ENCODE measurements at regions not wholly inside any gene's neighbourhood (a gene's known extent, or its start where the extent isn't known, plus 50 kb on each side); places are given as distances from the start of the nearest gene placed in this dataset.

DNA sequence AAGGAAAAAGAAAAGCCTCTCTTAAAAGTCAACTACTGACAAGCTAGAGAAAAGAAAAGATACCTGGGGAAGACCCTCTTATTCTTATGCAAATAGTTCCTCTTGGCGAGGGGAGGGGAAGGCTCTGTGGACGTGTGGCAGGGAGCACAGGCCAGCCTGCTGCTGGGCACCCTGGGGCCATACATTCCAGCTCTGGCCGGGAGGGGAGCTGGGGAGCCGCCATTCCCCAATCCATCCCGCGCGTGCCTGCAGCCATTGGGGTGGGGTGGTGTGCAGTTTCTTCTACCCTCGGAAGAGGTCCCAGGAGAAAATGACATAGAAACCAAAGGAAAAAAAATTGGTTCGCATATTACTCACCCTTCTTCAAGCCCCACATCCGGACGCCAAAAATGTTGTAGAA is 1496.4 kb downstream of the RPA4 start:
- FAIRE-seq, result no peak
- Histone ChIP-seq H3K27me3 (ENCODE audit: control insufficient read depth in 3 of 3, insufficient read depth in 3 of 3, low read length in 3 of 3) (no peaks in the 10 kb centered on the region), H3K4me1 (ENCODE audit: control insufficient read depth in 3 of 3, insufficient read depth in 2 of 3, low read depth in 1 of 3, low read length in 2 of 3) (no peaks in the 10 kb centered on the region), H3K36me3 (ENCODE audit: control insufficient read depth in 3 of 3, insufficient read depth in 2 of 3, low read depth in 1 of 3, low read length in 3 of 3) (no peaks in the 10 kb centered on the region), H3K4me3 (ENCODE audit: low read depth in 1 of 3, low read length in 3 of 3) (no peak overlapping the region), H3K27ac (ENCODE audit: low read depth in 1 of 3, low read length in 2 of 3) (no peak overlapping the region), H3K9me3 (ENCODE audit: control insufficient read depth in 2 of 2, insufficient read depth in 1 of 2, low read depth in 1 of 2, low read length in 1 of 2) (peaks cover 0 to 5% of the 10 kb centered on the region in 2 donors)
- DNase-seq, result no peak
- WGBS, 3 donors, result 60 to 91% (median 85%) methylated on average over 11 of the region's 11 CpGs

DNA sequence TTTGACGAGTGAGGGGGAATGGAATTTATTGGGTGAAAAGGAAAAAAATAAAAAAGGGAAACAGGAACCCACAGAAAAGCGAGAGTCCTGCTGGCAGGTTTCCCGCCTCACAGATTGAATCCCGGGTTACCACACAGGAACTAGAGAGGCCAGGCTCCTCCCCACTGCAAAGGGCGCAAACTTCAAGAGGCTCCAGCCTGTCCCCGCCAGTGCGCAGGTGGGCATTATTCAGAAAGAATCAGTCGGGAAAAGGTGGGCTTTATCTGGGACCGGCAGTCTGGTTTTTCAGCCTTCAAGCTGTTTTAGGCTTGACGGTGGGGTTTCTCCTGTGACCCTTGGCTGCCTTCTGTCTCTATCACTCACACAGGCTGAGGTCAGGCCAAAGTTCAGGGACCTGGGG is 1496.8 kb downstream of the RPA4 start:
- FAIRE-seq (no peak), DNase-seq (no peak)
- Histone ChIP-seq H3K27me3 (ENCODE audit: control insufficient read depth in 3 of 3, insufficient read depth in 3 of 3, low read length in 3 of 3) (no peaks in the 10 kb centered on the region), H3K4me1 (ENCODE audit: control insufficient read depth in 3 of 3, insufficient read depth in 2 of 3, low read depth in 1 of 3, low read length in 2 of 3) (no peaks in the 10 kb centered on the region), H3K9me3 (ENCODE audit: control insufficient read depth in 2 of 2, insufficient read depth in 1 of 2, low read depth in 1 of 2, low read length in 1 of 2) (peaks cover 0 to 5% of the 10 kb centered on the region in 2 donors), H3K36me3 (ENCODE audit: control insufficient read depth in 3 of 3, insufficient read depth in 2 of 3, low read depth in 1 of 3, low read length in 3 of 3) (no peaks in the 10 kb centered on the region), H3K27ac (ENCODE audit: low read depth in 1 of 3, low read length in 2 of 3) (no peak overlapping the region), H3K4me3 (ENCODE audit: low read depth in 1 of 3, low read length in 3 of 3) (no peak overlapping the region)
- 73 to 86% (median 75%) methylated on average over 8 to 10 of the region's 10 CpGs for WGBS, 3 donors

DNA sequence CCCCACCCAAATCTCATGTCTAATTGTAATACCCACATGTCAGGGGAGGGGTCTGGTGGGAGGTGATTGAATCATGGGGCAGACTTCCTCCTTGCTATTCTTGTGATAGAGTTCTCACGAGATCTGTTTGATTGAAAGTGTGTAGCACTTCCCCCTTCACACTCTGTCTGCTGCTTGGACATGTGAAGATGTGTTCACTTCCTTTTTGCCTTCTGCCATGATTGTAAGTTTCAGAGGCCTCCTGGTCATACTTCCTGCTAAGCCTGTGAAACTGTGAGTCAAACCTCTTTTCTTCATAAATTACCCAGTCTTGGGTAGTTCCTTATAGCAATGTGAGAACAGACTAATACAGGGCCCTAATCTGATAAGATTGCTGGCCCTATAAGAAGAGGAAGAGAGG is 1514.8 kb downstream of the RPA4 start:
- Histone ChIP-seq H3K27me3 (ENCODE audit: control insufficient read depth in 3 of 3, insufficient read depth in 3 of 3, low read length in 3 of 3) (no peaks in the 10 kb centered on the region), H3K9me3 (ENCODE audit: control insufficient read depth in 2 of 2, insufficient read depth in 1 of 2, low read depth in 1 of 2, low read length in 1 of 2) (peaks cover 0 to 4% of the 10 kb centered on the region in 2 donors), H3K27ac (ENCODE audit: low read depth in 1 of 3, low read length in 2 of 3) (no peak overlapping the region), H3K4me1 (ENCODE audit: control insufficient read depth in 3 of 3, insufficient read depth in 2 of 3, low read depth in 1 of 3, low read length in 2 of 3) (no peaks in the 10 kb centered on the region), H3K36me3 (ENCODE audit: control insufficient read depth in 3 of 3, insufficient read depth in 2 of 3, low read depth in 1 of 3, low read length in 3 of 3) (no peaks in the 10 kb centered on the region), H3K4me3 (ENCODE audit: low read depth in 1 of 3, low read length in 3 of 3) (no peak overlapping the region)
- WGBS, 3 donors, result 25 to 65% (median 55%) methylated on average over 1 of the region's 1 CpG
- FAIRE-seq (no peak), DNase-seq (no peak)

DNA sequence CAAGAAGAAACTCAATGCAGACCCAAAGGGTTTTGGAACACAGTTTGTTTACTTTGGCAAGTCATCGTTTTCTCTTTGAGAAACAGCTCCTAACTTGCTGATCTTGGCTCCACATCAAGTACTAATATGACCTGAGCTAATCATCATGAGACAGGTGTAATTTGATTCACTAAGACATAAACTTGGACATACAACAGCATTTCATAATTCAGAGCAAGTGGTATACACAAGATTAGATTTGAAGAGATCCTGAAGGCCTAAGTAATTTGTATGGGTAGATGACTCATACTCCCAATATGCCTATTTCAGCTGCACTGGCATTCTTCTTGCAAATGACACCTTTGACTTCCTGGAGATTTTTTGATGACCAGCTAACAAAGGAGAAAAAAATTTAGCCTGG is 1521.7 kb downstream of the RPA4 start:
- no peak for FAIRE-seq
- 15 to 49% (median 20%) methylated on average over 1 of the region's 1 CpG for WGBS, 3 donors
- no peak overlapping the region for H3K4me3 ChIP-seq (ENCODE audit: low read depth in 1 of 3, low read length in 3 of 3)
- no peak overlapping the region for H3K27ac ChIP-seq (ENCODE audit: low read depth in 1 of 3, low read length in 2 of 3)
- no peaks in the 10 kb centered on the region for H3K36me3 ChIP-seq (ENCODE audit: control insufficient read depth in 3 of 3, insufficient read depth in 2 of 3, low read depth in 1 of 3, low read length in 3 of 3)
- H3K4me1 ChIP-seq (ENCODE audit: control insufficient read depth in 3 of 3, insufficient read depth in 2 of 3, low read depth in 1 of 3, low read length in 2 of 3), result no peaks in the 10 kb centered on the region
- no peaks in the 10 kb centered on the region for H3K27me3 ChIP-seq (ENCODE audit: control insufficient read depth in 3 of 3, insufficient read depth in 3 of 3, low read length in 3 of 3)
- DNase-seq, result no peak
- no peaks in the 10 kb centered on the region for H3K9me3 ChIP-seq (ENCODE audit: control insufficient read depth in 2 of 2, insufficient read depth in 1 of 2, low read depth in 1 of 2, low read length in 1 of 2)

DNA sequence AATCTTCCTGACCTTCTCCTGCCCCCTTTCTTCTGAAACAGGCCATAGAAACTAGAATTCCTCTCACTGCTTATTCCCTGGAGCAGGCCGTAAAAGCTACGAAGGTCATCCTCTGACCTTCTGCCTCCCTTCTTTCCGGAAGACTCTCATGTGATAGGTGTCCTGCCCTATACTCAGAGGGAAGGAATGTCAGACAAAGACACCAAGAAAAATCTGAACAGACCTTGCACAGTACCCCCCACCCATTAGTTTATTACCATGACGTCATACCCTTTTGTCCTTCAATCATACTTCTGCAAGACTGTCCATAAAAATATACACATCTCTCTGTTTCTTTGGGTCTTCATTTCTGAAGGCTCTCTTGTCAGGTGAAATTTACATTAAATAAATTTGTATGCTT is 1523.9 kb downstream of the RPA4 start:
- Histone ChIP-seq H3K4me1 (ENCODE audit: control insufficient read depth in 3 of 3, insufficient read depth in 2 of 3, low read depth in 1 of 3, low read length in 2 of 3) (no peaks in the 10 kb centered on the region), H3K4me3 (ENCODE audit: low read depth in 1 of 3, low read length in 3 of 3) (no peak overlapping the region), H3K27me3 (ENCODE audit: control insufficient read depth in 3 of 3, insufficient read depth in 3 of 3, low read length in 3 of 3) (no peaks in the 10 kb centered on the region), H3K9me3 (ENCODE audit: control insufficient read depth in 2 of 2, insufficient read depth in 1 of 2, low read depth in 1 of 2, low read length in 1 of 2) (no peaks in the 10 kb centered on the region), H3K36me3 (ENCODE audit: control insufficient read depth in 3 of 3, insufficient read depth in 2 of 3, low read depth in 1 of 3, low read length in 3 of 3) (no peaks in the 10 kb centered on the region), H3K27ac (ENCODE audit: low read depth in 1 of 3, low read length in 2 of 3) (no peak overlapping the region)
- WGBS, 3 donors, result 81 to 89% (median 88%) methylated on average over 4 of the region's 4 CpGs
- FAIRE-seq, result no peak
- DNase-seq, result no peak

DNA sequence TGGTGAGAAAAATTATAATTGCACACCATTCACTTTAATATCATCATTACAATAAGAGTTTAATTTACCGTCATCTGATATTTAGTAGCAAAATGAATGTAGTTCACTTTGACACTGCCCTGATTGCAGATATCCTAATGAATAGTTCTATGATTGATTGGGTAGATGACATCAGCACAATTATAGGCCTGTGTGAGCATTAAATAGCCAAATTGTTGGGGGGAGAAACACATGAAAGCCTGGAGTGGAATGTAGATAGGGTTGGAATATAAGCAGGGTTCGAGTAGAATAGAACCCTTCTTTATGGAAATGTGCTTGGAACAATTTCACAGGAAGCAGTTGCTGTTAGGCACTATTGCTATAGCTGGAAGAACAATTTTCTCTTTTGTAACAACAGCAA is 1526.2 kb downstream of the RPA4 start:
- FAIRE-seq, result no peak
- WGBS, 3 donors, result 75 to 76% (median 76%) methylated on average over 2 of the region's 2 CpGs

DNA sequence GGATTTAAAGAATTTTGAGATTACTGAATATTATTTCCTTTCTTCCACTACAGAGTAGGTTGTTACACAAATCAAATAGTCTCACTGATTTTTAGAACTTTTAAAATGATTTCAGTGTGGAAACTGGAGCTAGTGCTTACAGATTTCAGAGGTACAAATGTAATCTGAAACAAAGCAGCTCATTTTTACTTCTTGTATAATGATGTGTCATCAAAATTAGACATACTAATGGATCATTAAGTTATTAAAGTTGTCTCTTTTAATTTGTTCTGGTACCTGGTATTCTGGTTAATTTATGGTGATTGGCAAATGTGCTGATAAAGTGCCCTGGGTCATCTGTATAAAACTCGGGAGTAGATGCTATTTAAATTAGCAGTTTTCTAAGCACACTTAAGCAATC is 1528.3 kb downstream of the RPA4 start:
- no peak overlapping the region for H3K4me3 ChIP-seq (ENCODE audit: low read depth in 1 of 3, low read length in 3 of 3)
- H3K9me3 ChIP-seq (ENCODE audit: control insufficient read depth in 2 of 2, insufficient read depth in 1 of 2, low read depth in 1 of 2, low read length in 1 of 2), result no peaks in the 10 kb centered on the region
- H3K27ac ChIP-seq (ENCODE audit: low read depth in 1 of 3, low read length in 2 of 3), result no peak overlapping the region
- FAIRE-seq, result no peak
- DNase-seq, result no peak
- 55 to 78% (median 74%) methylated on average over 1 of the region's 1 CpG for WGBS, 3 donors
- H3K4me1 ChIP-seq (ENCODE audit: control insufficient read depth in 3 of 3, insufficient read depth in 2 of 3, low read depth in 1 of 3, low read length in 2 of 3), result no peaks in the 10 kb centered on the region
- H3K27me3 ChIP-seq (ENCODE audit: control insufficient read depth in 3 of 3, insufficient read depth in 3 of 3, low read length in 3 of 3), result no peaks in the 10 kb centered on the region
- H3K36me3 ChIP-seq (ENCODE audit: control insufficient read depth in 3 of 3, insufficient read depth in 2 of 3, low read depth in 1 of 3, low read length in 3 of 3), result no peaks in the 10 kb centered on the region

More for the DNA sequence above, 1526.2 kb downstream of the RPA4 start:
- Histone ChIP-seq H3K36me3 (ENCODE audit: control insufficient read depth in 3 of 3, insufficient read depth in 2 of 3, low read depth in 1 of 3, low read length in 3 of 3) (no peaks in the 10 kb centered on the region), H3K27ac (ENCODE audit: low read depth in 1 of 3, low read length in 2 of 3) (no peak overlapping the region), H3K4me1 (ENCODE audit: control insufficient read depth in 3 of 3, insufficient read depth in 2 of 3, low read depth in 1 of 3, low read length in 2 of 3) (no peaks in the 10 kb centered on the region), H3K4me3 (ENCODE audit: low read depth in 1 of 3, low read length in 3 of 3) (no peak overlapping the region), H3K9me3 (ENCODE audit: control insufficient read depth in 2 of 2, insufficient read depth in 1 of 2, low read depth in 1 of 2, low read length in 1 of 2) (no peaks in the 10 kb centered on the region), H3K27me3 (ENCODE audit: control insufficient read depth in 3 of 3, insufficient read depth in 3 of 3, low read length in 3 of 3) (no peaks in the 10 kb centered on the region)
- no peak for DNase-seq

DNA sequence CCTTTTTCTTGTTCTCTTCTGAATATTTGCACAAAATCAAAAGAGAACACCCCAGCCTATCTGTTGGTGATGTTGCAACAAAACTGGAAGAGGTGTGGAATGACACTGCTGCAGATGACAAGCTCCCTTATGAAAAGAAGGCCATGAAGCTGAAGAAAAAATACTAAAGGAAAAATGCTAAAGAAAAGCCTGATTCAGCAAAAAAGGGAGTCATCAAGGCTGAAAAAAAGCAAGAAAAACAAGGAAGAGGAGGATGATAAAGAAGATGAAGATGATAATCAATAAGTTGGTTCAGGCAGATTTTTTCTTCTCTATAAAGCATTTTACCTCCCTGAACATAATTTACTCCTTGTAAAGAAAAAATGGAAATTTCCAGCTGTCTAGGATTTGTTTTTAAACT is 1538.8 kb downstream of the RPA4 start:
- Histone ChIP-seq H3K36me3 (ENCODE audit: control insufficient read depth in 3 of 3, insufficient read depth in 2 of 3, low read depth in 1 of 3, low read length in 3 of 3) (no peaks in the 10 kb centered on the region), H3K4me1 (ENCODE audit: control insufficient read depth in 3 of 3, insufficient read depth in 2 of 3, low read depth in 1 of 3, low read length in 2 of 3) (no peaks in the 10 kb centered on the region), H3K9me3 (ENCODE audit: control insufficient read depth in 2 of 2, insufficient read depth in 1 of 2, low read depth in 1 of 2, low read length in 1 of 2) (no peaks in the 10 kb centered on the region), H3K27me3 (ENCODE audit: control insufficient read depth in 3 of 3, insufficient read depth in 3 of 3, low read length in 3 of 3) (no peaks in the 10 kb centered on the region), H3K4me3 (ENCODE audit: low read depth in 1 of 3, low read length in 3 of 3) (no peak overlapping the region), H3K27ac (ENCODE audit: low read depth in 1 of 3, low read length in 2 of 3) (no peak overlapping the region)
- DNase-seq (no peak), FAIRE-seq (no peak)

DNA sequence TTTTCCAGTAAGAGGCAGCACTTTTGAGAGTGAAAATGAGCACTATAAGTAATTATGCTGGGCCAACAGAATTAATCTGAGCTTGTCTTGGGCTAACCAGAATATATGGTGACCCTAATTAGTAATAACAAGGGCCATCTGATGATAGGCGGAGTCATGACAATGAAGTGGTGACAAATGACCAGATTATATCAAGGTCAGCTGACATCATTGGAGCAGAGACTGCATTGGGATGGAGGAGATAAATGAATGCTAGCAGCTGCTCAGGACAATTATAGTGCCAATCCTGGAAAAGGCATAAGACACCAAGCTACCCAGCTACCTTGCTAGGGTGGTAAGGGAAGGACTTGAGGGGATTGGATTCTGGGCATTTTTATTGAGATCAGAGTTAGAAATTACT is 1548.7 kb downstream of the RPA4 start:
- H3K9me3 ChIP-seq (ENCODE audit: control insufficient read depth in 2 of 2, insufficient read depth in 1 of 2, low read depth in 1 of 2, low read length in 1 of 2), result no peaks in the 10 kb centered on the region
- H3K4me3 ChIP-seq (ENCODE audit: low read depth in 1 of 3, low read length in 3 of 3), result no peak overlapping the region
- H3K36me3 ChIP-seq (ENCODE audit: control insufficient read depth in 3 of 3, insufficient read depth in 2 of 3, low read depth in 1 of 3, low read length in 3 of 3), result no peaks in the 10 kb centered on the region
- H3K27ac ChIP-seq (ENCODE audit: low read depth in 1 of 3, low read length in 2 of 3), result no peak overlapping the region
- DNase-seq (no peak), FAIRE-seq (no peak)
- H3K27me3 ChIP-seq (ENCODE audit: control insufficient read depth in 3 of 3, insufficient read depth in 3 of 3, low read length in 3 of 3), result no peaks in the 10 kb centered on the region
- 97 to 100% (median 98%) methylated on average over 1 of the region's 1 CpG for WGBS, 3 donors
- H3K4me1 ChIP-seq (ENCODE audit: control insufficient read depth in 3 of 3, insufficient read depth in 2 of 3, low read depth in 1 of 3, low read length in 2 of 3), result no peaks in the 10 kb centered on the region

Measured in small intestine (tissue), 7 donors.